K562 (cell line): ENCODE measurements at regions not wholly inside any gene's neighbourhood (a gene's known extent, or its start where the extent isn't known, plus 50 kb on each side); places are given as distances from the start of the nearest gene placed in this dataset.

Experiments
- ATAC-seq: fragments of 200-7000 bp; cut with Tn5 transposase; 3 replicates; pipeline ENCODE4 v1.9.1; 2020; ENCODE audit warnings: moderate library complexity
- BruUV-seq: library from RNA; stranded (reverse); fragments of 400-500 nt; replicated peaks from 2 replicates; lab custom pipeline; 2021; lab: Mats Ljungman, UMichigan
- CTCF ChIA-PET: fragments of 300-600 bp; formaldehyde crosslinking; extraction: SDS; loops from one replicate; lab custom pipeline; 2021; ENCODE audit warnings: low intra/inter-chr PET ratio; lab: Yijun Ruan, JAX
- POLR2A ChIA-PET: fragments of 300-600, 350-650 bp; sonication (Branson Sonifier 250); formaldehyde crosslinking; extraction: SDS; loops from one replicate; lab custom pipeline; 2021; ENCODE audit warnings: antibody characterized with exemption, inconsistent platforms; lab: Yijun Ruan, JAX
- DNase-seq, 4 experiments: peaks; one replicate each; pipeline versions ENCODE4 v3.0.0 to v3.0.0-alpha.2; 2011 to 2018; ENCODE audit warnings: low spot score in 3 of 4, mixed read lengths in 3 of 4; ENCODE audit errors: extremely low read depth in 1 of 4
- FAIRE-seq: peaks from 2 replicates; lab custom pipeline; 2011; peaks lifted over from hg19 to GRCh38; lab: Jason Lieb, UNC
- H2AFZ ChIP-seq: 2 replicates; pipeline ENCODE4 v1.6.0; 2011; ENCODE audit warnings: low read depth, low read length, control low read depth, inconsistent platforms
- H3K27ac ChIP-seq: fragments of 200-600 bp; 3 replicates; pipeline ENCODE4 v1.8.0; 2011; ENCODE audit warnings: low read depth, mild to moderate bottlenecking, control low read depth, inconsistent platforms, low read length, moderate library complexity, mixed read lengths; ENCODE audit errors: extremely low read depth
- H3K27me3 ChIP-seq, 2 experiments: fragments of 300-600 bp in 1 of 2; 2 replicates in 1 of 2; 3 replicates in 1 of 2; pipeline versions ENCODE4 v1.6.0 to v1.8.0; 2011; ENCODE audit warnings: inconsistent platforms in 2 of 2, low read length in 2 of 2, mild to moderate bottlenecking in 1 of 2, mixed read lengths in 1 of 2, moderate library complexity in 1 of 2; ENCODE audit not compliant: control insufficient read depth in 2 of 2, insufficient read depth in 2 of 2
- H3K36me3 ChIP-seq: fragments of 300-600 bp; 3 replicates; pipeline ENCODE4 v1.8.0; 2011; ENCODE audit warnings: mild to moderate bottlenecking, low read length, inconsistent platforms; ENCODE audit not compliant: control insufficient read depth, insufficient read depth
- H3K4me1 ChIP-seq, 2 experiments: fragments of 200-600 bp in 1 of 2; replicated peaks in 1 of 2; 2 replicates in 1 of 2; 3 replicates in 1 of 2; pipeline versions ENCODE4 v1.5.1 to v1.8.0; 2011; ENCODE audit warnings: inconsistent platforms in 2 of 2, low read length in 2 of 2, mild to moderate bottlenecking in 1 of 2, mixed read lengths in 1 of 2, moderate library complexity in 1 of 2; ENCODE audit not compliant: control insufficient read depth in 2 of 2, insufficient read depth in 2 of 2
- H3K4me2 ChIP-seq: 2 replicates; pipeline ENCODE4 v1.6.1; 2011; ENCODE audit warnings: low read length, control low read depth, inconsistent platforms, mixed read lengths; ENCODE audit not compliant: insufficient read depth
- H3K4me3 ChIP-seq: fragments of 200-600 bp; sonication (generic), shearing (Covaris generic); 2 replicates; pipeline ENCODE4 v1.5.1; 2016; ENCODE audit warnings: control low read depth, inconsistent platforms
- H3K79me2 ChIP-seq: fragments of 200-600 bp; 3 replicates; pipeline ENCODE4 v1.8.0; 2011; ENCODE audit warnings: low read length, inconsistent platforms; ENCODE audit not compliant: control insufficient read depth, insufficient read depth
- H3K9ac ChIP-seq, 2 experiments: 2 replicates each; pipeline versions ENCODE4 v1.6.0 to v1.6.1; 2011; ENCODE audit warnings: low read depth in 2 of 2, low read length in 2 of 2, control low read depth in 1 of 2, inconsistent platforms in 1 of 2, mild to moderate bottlenecking in 1 of 2, mixed read lengths in 1 of 2; ENCODE audit not compliant: insufficient read depth in 1 of 2
- H3K9me1 ChIP-seq: one replicate; pipeline ENCODE4 v1.6.0; 2011; ENCODE audit warnings: inconsistent platforms, mild to moderate bottlenecking, low read length, moderate library complexity; ENCODE audit not compliant: control insufficient read depth, insufficient read depth
- H3K9me3 ChIP-seq: replicated peaks from 2 replicates; pipeline ENCODE4 v1.5.1; 2011; ENCODE audit warnings: low read depth, low read length, inconsistent platforms; ENCODE audit not compliant: control insufficient read depth, insufficient read depth
- H4K20me1 ChIP-seq: replicated peaks from 2 replicates; pipeline ENCODE4 v1.6.1; 2011; ENCODE audit warnings: low read length, inconsistent platforms, mixed read lengths; ENCODE audit not compliant: control insufficient read depth, insufficient read depth
- CCAR2 ChIP-seq: fragments of 200-400 bp; formaldehyde crosslinking; IDR thresholded peaks from 2 replicates; pipeline ENCODE4 v1.6.1; 2017; ENCODE audit warnings: mild to moderate bottlenecking, low read depth, low read length
- CREB1 ChIP-seq, 2 experiments: sonication (generic) in 1 of 2; formaldehyde crosslinking in 1 of 2; IDR thresholded peaks; 2 replicates each; pipeline versions ENCODE4 v1.6.1 to v1.8.0; 2012 to 2022; ENCODE audit warnings: inconsistent platforms in 1 of 2, mild to moderate bottlenecking in 1 of 2, missing genetic modification reagents in 1 of 2, moderate library complexity in 1 of 2
- HDAC1 ChIP-seq, 2 experiments: fragments of 450-650 bp; IDR thresholded peaks; 2 replicates each; pipeline ENCODE4 v1.6.1; 2016 to 2017; ENCODE audit warnings: inconsistent platforms in 1 of 2, mild to moderate bottlenecking in 1 of 2, moderate library complexity in 1 of 2
- MECOM ChIP-seq: fragments of 250-450 bp; sonication (Bioruptor Pico); IDR thresholded peaks from 2 replicates; pipeline ENCODE4 v1.8.0; 2022; ENCODE audit warnings: inconsistent platforms
- MTA2 ChIP-seq: fragments of 450-650 bp; IDR thresholded peaks from 2 replicates; pipeline ENCODE4 v1.6.1; 2016; ENCODE audit warnings: low read depth
- PCBP1 ChIP-seq: fragments of 200-400 bp; formaldehyde crosslinking; IDR thresholded peaks from 2 replicates; pipeline ENCODE4 v1.6.1; 2018; ENCODE audit warnings: mild to moderate bottlenecking, low read depth, low read length; ENCODE audit not compliant: poor library complexity, severe bottlenecking
- POLR2B ChIP-seq: fragments of 450-650 bp; IDR thresholded peaks from 2 replicates; pipeline ENCODE4 v1.6.1; 2018; ENCODE audit warnings: low read depth; ENCODE audit not compliant: partially characterized antibody
- SAP30 ChIP-seq: fragments of 200-600 bp; sonication (generic); IDR thresholded peaks from 2 replicates; pipeline ENCODE4 v1.6.1; 2012; ENCODE audit warnings: borderline replicate concordance, low read depth, mild to moderate bottlenecking, moderate library complexity, low read length, control low read depth, inconsistent platforms; ENCODE audit not compliant: insufficient read depth, poor library complexity, severe bottlenecking
- TOE1 ChIP-seq, 2 experiments: fragments of 450-650 bp in 1 of 2; sonication (generic) in 1 of 2; formaldehyde crosslinking in 1 of 2; IDR thresholded peaks; 2 replicates each; pipeline versions ENCODE4 v1.7.1 to v1.8.0; 2016 to 2022; ENCODE audit warnings: borderline replicate concordance in 2 of 2, mild to moderate bottlenecking in 2 of 2, antibody characterized with exemption in 1 of 2, inconsistent platforms in 1 of 2, low read depth in 1 of 2, missing genetic modification reagents in 1 of 2, moderate library complexity in 1 of 2
- ZNF143 ChIP-seq: sonication (generic); formaldehyde crosslinking; IDR thresholded peaks from 2 replicates; pipeline ENCODE4 v1.9.0; 2022; ENCODE audit warnings: mild to moderate bottlenecking, missing genetic modification reagents
- ZNF212 ChIP-seq: fragments of 450-650 bp; formaldehyde crosslinking; IDR thresholded peaks from 2 replicates; pipeline ENCODE4 v1.4.0; 2020; ENCODE audit warnings: mild to moderate bottlenecking
- ZNF583 ChIP-seq: fragments of 250-450 bp; sonication (Bioruptor Pico); IDR thresholded peaks from 2 replicates; pipeline ENCODE4 v1.4.0; 2020
- WGBS: fragments of 100-300 bp; shearing (Covaris generic); methylation state at CpG from one replicate; pipeline ENCODE4 v1.1.6; 2016; ENCODE audit warnings: low coverage, mixed read lengths; ENCODE audit not compliant: insufficient coverage; ENCODE audit errors: missing lambda C conversion rate; 5-methylcytosine and 5-hydroxymethylcytosine counted together
- in situ Hi-C: fragments of 300-500 bp; cut with MboI; formaldehyde crosslinking; loops from 4 replicates; pipeline ENCODE4 v1.15.0; 2018; ENCODE audit warnings: inconsistent platforms, mixed read lengths
- intact Hi-C: fragments of 100-400 bp; cut with micrococcal nuclease; formaldehyde crosslinking; loops from 2 replicates; pipeline ENCODE4 v1.14.2; 2022
- TF ChIP-seq, protein P1 (sequence below): fragments of 450-650 bp; formaldehyde crosslinking; IDR thresholded peaks from 2 replicates; pipeline ENCODE4 v1.4.0; 2022; ENCODE audit warnings: missing genetic modification characterization
- TF ChIP-seq, protein P2 (sequence below): fragments of 450-650 bp; IDR thresholded peaks from 2 replicates; pipeline ENCODE4 v1.6.1; 2016; ENCODE audit warnings: mild to moderate bottlenecking
- TF ChIP-seq, protein P3 (sequence below): fragments of 250-450 bp; sonication (Bioruptor Pico); IDR thresholded peaks from 2 replicates; pipeline ENCODE4 v1.4.0; 2020; ENCODE audit warnings: mild to moderate bottlenecking

DNA sequence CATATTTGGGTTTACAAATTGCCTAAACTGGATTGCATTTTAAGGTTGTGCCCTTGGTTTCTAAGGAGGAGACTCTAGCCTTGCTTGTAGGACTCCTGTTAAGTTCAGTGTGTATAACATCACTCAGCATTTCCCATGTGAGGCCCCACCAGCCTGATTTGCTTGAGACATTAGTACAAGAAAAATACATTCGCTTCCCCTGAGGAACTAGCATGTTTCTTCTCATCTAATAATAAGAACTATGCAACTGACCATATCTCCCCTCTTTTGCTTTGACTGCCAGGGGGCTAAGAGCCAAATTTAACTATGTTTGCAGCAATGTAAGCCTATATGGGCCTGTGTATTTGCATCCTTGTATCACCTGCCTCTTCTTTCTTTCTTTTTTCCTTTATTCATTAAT, 737.9 kb downstream of the INHBA start:
- CTCF ChIA-PET: no interaction called here

More for the DNA sequence above, 737.9 kb downstream of the INHBA start:
- H3K27ac ChIP-seq: no peak overlapping the region
- H4K20me1 ChIP-seq: no peaks in the 10 kb centered on the region
- intact Hi-C loops: no loop called here
- H3K9me3 ChIP-seq: no peaks in the 10 kb centered on the region; the same call in 1 of the 2 replicates
- H3K36me3 ChIP-seq: no peaks in the 10 kb centered on the region
- no peak overlapping the region for H2AFZ ChIP-seq
- FAIRE-seq (no peak), DNase-seq (no peak), ATAC-seq (no peak)
- BruUV-seq: no TSS peak
- H3K79me2 ChIP-seq: no peaks in the 10 kb centered on the region
- no peak overlapping the region for H3K4me3 ChIP-seq
- H3K4me1 ChIP-seq: no peaks in the 10 kb centered on the region
- in situ Hi-C loops: no loop called here
- H3K9me1 ChIP-seq: no peaks in the 10 kb centered on the region
- POLR2A ChIA-PET: no interaction called here
- 0% methylated on average over 1 of the region's 1 CpG for WGBS
- H3K9ac ChIP-seq: no peak overlapping the region
- no peaks in the 10 kb centered on the region for H3K27me3 ChIP-seq
- H3K4me2 ChIP-seq: no peak overlapping the region
- TF ChIP-seq PCBP1 (no peak), CREB1 (IDR thresholded peaks at IDR 0.05) (no peak), CREB1 (CRISPR knock-in tag; IDR thresholded peaks at IDR 0.05) (no peak), ZNF143 (CRISPR knock-in tag) (no peak), SAP30 (no peak), ZNF583 (CRISPR knock-in tag) (no peak), POLR2B (no peak), MECOM (CRISPR knock-in tag) (no peak), TOE1 (IDR thresholded peaks at IDR 0.05; ENCODE audit: borderline replicate concordance) (no peak), TOE1 (CRISPR knock-in tag; IDR thresholded peaks at IDR 0.05; ENCODE audit: borderline replicate concordance, low read depth) (no peak), ZNF212 (CRISPR knock-in tag) (no peak), MTA2 (no peak), CCAR2 (no peak), HDAC1 (IDR thresholded peaks at IDR 0.05) (no peak)
- TF ChIP-seq, protein P1, sequence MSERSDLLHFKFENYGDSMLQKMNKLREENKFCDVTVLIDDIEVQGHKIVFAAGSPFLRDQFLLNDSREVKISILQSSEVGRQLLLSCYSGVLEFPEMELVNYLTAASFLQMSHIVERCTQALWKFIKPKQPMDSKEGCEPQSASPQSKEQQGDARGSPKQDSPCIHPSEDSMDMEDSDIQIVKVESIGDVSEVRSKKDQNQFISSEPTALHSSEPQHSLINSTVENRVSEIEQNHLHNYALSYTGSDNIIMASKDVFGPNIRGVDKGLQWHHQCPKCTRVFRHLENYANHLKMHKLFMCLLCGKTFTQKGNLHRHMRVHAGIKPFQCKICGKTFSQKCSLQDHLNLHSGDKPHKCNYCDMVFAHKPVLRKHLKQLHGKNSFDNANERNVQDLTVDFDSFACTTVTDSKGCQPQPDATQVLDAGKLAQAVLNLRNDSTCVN: no peak
- TF ChIP-seq, protein P2, sequence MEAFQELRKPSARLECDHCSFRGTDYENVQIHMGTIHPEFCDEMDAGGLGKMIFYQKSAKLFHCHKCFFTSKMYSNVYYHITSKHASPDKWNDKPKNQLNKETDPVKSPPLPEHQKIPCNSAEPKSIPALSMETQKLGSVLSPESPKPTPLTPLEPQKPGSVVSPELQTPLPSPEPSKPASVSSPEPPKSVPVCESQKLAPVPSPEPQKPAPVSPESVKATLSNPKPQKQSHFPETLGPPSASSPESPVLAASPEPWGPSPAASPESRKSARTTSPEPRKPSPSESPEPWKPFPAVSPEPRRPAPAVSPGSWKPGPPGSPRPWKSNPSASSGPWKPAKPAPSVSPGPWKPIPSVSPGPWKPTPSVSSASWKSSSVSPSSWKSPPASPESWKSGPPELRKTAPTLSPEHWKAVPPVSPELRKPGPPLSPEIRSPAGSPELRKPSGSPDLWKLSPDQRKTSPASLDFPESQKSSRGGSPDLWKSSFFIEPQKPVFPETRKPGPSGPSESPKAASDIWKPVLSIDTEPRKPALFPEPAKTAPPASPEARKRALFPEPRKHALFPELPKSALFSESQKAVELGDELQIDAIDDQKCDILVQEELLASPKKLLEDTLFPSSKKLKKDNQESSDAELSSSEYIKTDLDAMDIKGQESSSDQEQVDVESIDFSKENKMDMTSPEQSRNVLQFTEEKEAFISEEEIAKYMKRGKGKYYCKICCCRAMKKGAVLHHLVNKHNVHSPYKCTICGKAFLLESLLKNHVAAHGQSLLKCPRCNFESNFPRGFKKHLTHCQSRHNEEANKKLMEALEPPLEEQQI: no peak
- TF ChIP-seq, protein P3, sequence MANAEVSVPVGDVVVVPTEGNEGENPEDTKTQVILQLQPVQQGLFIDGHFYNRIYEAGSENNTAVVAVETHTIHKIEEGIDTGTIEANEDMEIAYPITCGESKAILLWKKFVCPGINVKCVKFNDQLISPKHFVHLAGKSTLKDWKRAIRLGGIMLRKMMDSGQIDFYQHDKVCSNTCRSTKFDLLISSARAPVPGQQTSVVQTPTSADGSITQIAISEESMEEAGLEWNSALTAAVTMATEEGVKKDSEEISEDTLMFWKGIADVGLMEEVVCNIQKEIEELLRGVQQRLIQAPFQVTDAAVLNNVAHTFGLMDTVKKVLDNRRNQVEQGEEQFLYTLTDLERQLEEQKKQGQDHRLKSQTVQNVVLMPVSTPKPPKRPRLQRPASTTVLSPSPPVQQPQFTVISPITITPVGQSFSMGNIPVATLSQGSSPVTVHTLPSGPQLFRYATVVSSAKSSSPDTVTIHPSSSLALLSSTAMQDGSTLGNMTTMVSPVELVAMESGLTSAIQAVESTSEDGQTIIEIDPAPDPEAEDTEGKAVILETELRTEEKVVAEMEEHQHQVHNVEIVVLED: no peak
